PC-9 (cell line): ENCODE measurements at regions not wholly inside any gene's neighbourhood (a gene's known extent, or its start where the extent isn't known, plus 50 kb on each side); places are given as distances from the start of the nearest gene placed in this dataset.

ENCODE experiments used
- BruUV-seq: library from RNA; stranded (reverse); fragments of 400-500 nt; replicated peaks from 2 replicates; lab custom pipeline; 2021; lab: Mats Ljungman, UMichigan
- CTCF ChIA-PET: fragments of 300-600 bp; sonication (Branson Sonifier 250); formaldehyde crosslinking; loops from one replicate; lab custom pipeline; 2022; ENCODE audit warnings: antibody characterized with exemption; lab: Charles Lee
- POLR2A ChIA-PET: fragments of 300-600 bp; sonication (Branson Sonifier 250); formaldehyde crosslinking; loops from one replicate; lab custom pipeline; 2022; ENCODE audit warnings: antibody characterized with exemption; ENCODE audit not compliant: unreplicated experiment; lab: Charles Lee
- DNase-seq, 2 experiments: peaks; one replicate each; pipeline versions ENCODE4 v3.0.0 to v3.0.0-alpha.2; 2015 to 2022; ENCODE audit warnings: mixed read lengths in 1 of 2
- H2AFZ ChIP-seq: fragments of 200-600 bp; sonication (generic); 2 replicates; pipeline ENCODE4 v1.8.1; 2017; ENCODE audit warnings: antibody characterized with exemption
- H3F3A ChIP-seq: fragments of 200-600 bp; sonication (generic); 2 replicates; pipeline ENCODE4 v1.8.1; 2017; ENCODE audit warnings: antibody characterized with exemption, mild to moderate bottlenecking, low read depth; ENCODE audit not compliant: insufficient read depth
- H3K27ac ChIP-seq: fragments of 200-600 bp; sonication (generic); 2 replicates; pipeline ENCODE4 v1.6.1; 2016; ENCODE audit warnings: mixed run types
- H3K27me3 ChIP-seq: fragments of 200-600 bp; sonication (generic); 2 replicates; pipeline ENCODE4 v1.6.1; 2016; ENCODE audit warnings: low read depth, mixed run types; ENCODE audit not compliant: insufficient read depth
- H3K36me3 ChIP-seq: fragments of 200-600 bp; sonication (generic); 2 replicates; pipeline ENCODE4 v1.6.1; 2016; ENCODE audit warnings: low read depth, mixed run types
- H3K4me1 ChIP-seq: fragments of 200-600 bp; sonication (generic); replicated peaks from 2 replicates; pipeline ENCODE4 v1.6.1; 2016; ENCODE audit warnings: mixed run types; ENCODE audit not compliant: insufficient read depth
- H3K4me2 ChIP-seq: fragments of 200-600 bp; sonication (generic); 2 replicates; pipeline ENCODE4 v1.6.1; 2017; ENCODE audit warnings: mixed run types
- H3K4me3 ChIP-seq: fragments of 200-600 bp; sonication (generic); 2 replicates; pipeline ENCODE4 v1.6.1; 2016; ENCODE audit warnings: mixed run types
- H3K79me2 ChIP-seq: fragments of 200-600 bp; sonication (generic); 2 replicates; pipeline ENCODE4 v1.6.1; 2017; ENCODE audit warnings: low read depth, mixed run types
- H3K9me2 ChIP-seq: fragments of 200-600 bp; sonication (generic); 2 replicates; pipeline ENCODE4 v1.8.1; 2017; ENCODE audit warnings: mild to moderate bottlenecking; ENCODE audit not compliant: insufficient read depth
- H3K9me3 ChIP-seq: fragments of 200-600 bp; sonication (generic); 2 replicates; pipeline ENCODE4 v1.8.1; 2016; ENCODE audit warnings: low read depth; ENCODE audit not compliant: insufficient read depth
- H4K20me1 ChIP-seq: fragments of 200-600 bp; sonication (generic); 2 replicates; pipeline ENCODE4 v1.8.1; 2017; ENCODE audit not compliant: insufficient read depth
- CTCF ChIP-seq: fragments of 200-600 bp; sonication (generic); conservative IDR thresholded peaks from 2 replicates; pipeline ENCODE4 v1.6.1; 2017; ENCODE audit warnings: mixed run types, antibody characterized with exemption, mild to moderate bottlenecking, moderate library complexity
- EZH2 ChIP-seq: fragments of 200-600 bp; sonication (generic); IDR thresholded peaks from 2 replicates; pipeline ENCODE4 v1.8.0; 2017; ENCODE audit warnings: antibody characterized with exemption, low read depth
- intact Hi-C: fragments of 100-400 bp; cut with micrococcal nuclease; formaldehyde crosslinking; loops from one replicate; pipeline ENCODE4 v1.10.0; 2022; ENCODE audit not compliant: unreplicated experiment

GRCh38 chr18:56086176-56086575, 498.2 kb upstream of the TCF4 start:
- no peak overlapping the region for H2AFZ ChIP-seq
- no peaks in the 10 kb centered on the region for H3K4me1 ChIP-seq
- no peaks in the 10 kb centered on the region for H3F3A ChIP-seq
- no peaks in the 10 kb centered on the region for H4K20me1 ChIP-seq
- H3K9me2 ChIP-seq = no peaks in the 10 kb centered on the region
- intact Hi-C loops = no loop called here
- no peaks in the 10 kb centered on the region for H3K79me2 ChIP-seq
- no peak overlapping the region for H3K4me3 ChIP-seq
- H3K27me3 ChIP-seq = no peaks in the 10 kb centered on the region
- no peaks in the 10 kb centered on the region for H3K9me3 ChIP-seq
- DNase-seq = no peak
- no peaks in the 10 kb centered on the region for H3K36me3 ChIP-seq
- no peak overlapping the region for H3K27ac ChIP-seq
- CTCF ChIA-PET = no interaction called here
- TF ChIP-seq CTCF (no peak), EZH2 (no peak)
- H3K4me2 ChIP-seq = no peak overlapping the region
- BruUV-seq = no TSS peak
- POLR2A ChIA-PET = no interaction called here

- H3F3A ChIP-seq = no peaks in the 10 kb centered on the region
- H2AFZ ChIP-seq = no peak overlapping the region
- no peaks in the 10 kb centered on the region for H3K27me3 ChIP-seq
- H4K20me1 ChIP-seq = no peaks in the 10 kb centered on the region
- ChIA-PET CTCF (no interaction called here), POLR2A (no interaction called here)
- TF ChIP-seq EZH2 = no peak
- TF ChIP-seq CTCF = no peak
- BruUV-seq = no TSS peak
- no peaks in the 10 kb centered on the region for H3K9me2 ChIP-seq
- no peaks in the 10 kb centered on the region for H3K36me3 ChIP-seq
- intact Hi-C loops = no loop called here
- no peak overlapping the region for H3K4me3 ChIP-seq
- H3K4me2 ChIP-seq = no peak overlapping the region
- H3K4me1 ChIP-seq = no peaks in the 10 kb centered on the region
- no peaks in the 10 kb centered on the region for H3K9me3 ChIP-seq
- no peak overlapping the region for H3K27ac ChIP-seq
- no peak for DNase-seq
- no peaks in the 10 kb centered on the region for H3K79me2 ChIP-seq
Observed at GRCh38 chr18:56085551-56085950, 497.6 kb upstream of the TCF4 start.

GRCh38 chr18:56083523-56084287, 495.7 kb upstream of the TCF4 start:
- Histone ChIP-seq H3K79me2 (no peaks in the 10 kb centered on the region), H3F3A (no peaks in the 10 kb centered on the region), H3K9me2 (no peaks in the 10 kb centered on the region), H4K20me1 (no peaks in the 10 kb centered on the region), H2AFZ (no peak overlapping the region), H3K36me3 (no peaks in the 10 kb centered on the region), H3K9me3 (no peaks in the 10 kb centered on the region), H3K4me3 (no peak overlapping the region), H3K4me2 (no peak overlapping the region), H3K4me1 (no peaks in the 10 kb centered on the region), H3K27me3 (no peaks in the 10 kb centered on the region), H3K27ac (no peak overlapping the region)
- intact Hi-C loops = no loop called here
- BruUV-seq = no TSS peak
- no peak for DNase-seq
- POLR2A ChIA-PET = no interaction called here
- TF ChIP-seq CTCF (no peak), EZH2 (no peak)
- CTCF ChIA-PET = no interaction called here
